Karpas-422 (cell line): ENCODE measurements at regions not wholly inside any gene's neighbourhood (a gene's known extent, or its start where the extent isn't known, plus 50 kb on each side); places are given as distances from the start of the nearest gene placed in this dataset.

Experiments used
- DNase-seq: peaks from one replicate; pipeline ENCODE4 v3.0.0-alpha.2; 2015
- H2AFZ ChIP-seq: fragments of 200-600 bp; sonication (generic); 2 replicates; pipeline ENCODE4 v1.6.1; 2014; ENCODE audit warnings: antibody characterized with exemption, low read length, mixed read lengths
- H3K27ac ChIP-seq: fragments of 200-600 bp; sonication (generic); 2 replicates; pipeline ENCODE4 v1.5.1; 2014; ENCODE audit warnings: mild to moderate bottlenecking, low read length, moderate library complexity
- H3K27me3 ChIP-seq: fragments of 200-600 bp; sonication (generic); 2 replicates; pipeline ENCODE4 v1.6.1; 2014; ENCODE audit warnings: low read length, mixed read lengths
- H3K36me3 ChIP-seq: fragments of 200-600 bp; sonication (generic); 2 replicates; pipeline ENCODE4 v1.6.1; 2014; ENCODE audit warnings: low read length, mixed read lengths; ENCODE audit not compliant: insufficient read depth
- H3K4me1 ChIP-seq: fragments of 200-600 bp; sonication (generic); 2 replicates; pipeline ENCODE4 v1.6.1; 2014; ENCODE audit warnings: mild to moderate bottlenecking, low read length, mixed read lengths
- H3K4me2 ChIP-seq: fragments of 200-600 bp; sonication (generic); 2 replicates; pipeline ENCODE4 v1.6.1; 2014; ENCODE audit warnings: low read length, low read depth, mild to moderate bottlenecking; ENCODE audit not compliant: poor library complexity, severe bottlenecking
- H3K4me3 ChIP-seq: fragments of 200-600 bp; sonication (generic); 2 replicates; pipeline ENCODE4 v1.5.1; 2014; ENCODE audit warnings: mild to moderate bottlenecking, antibody characterized with exemption, low read length, mixed read lengths
- H3K79me2 ChIP-seq: fragments of 200-600 bp; sonication (generic); 2 replicates; pipeline ENCODE4 v1.6.1; 2014; ENCODE audit warnings: mild to moderate bottlenecking, low read length, mixed read lengths
- H3K9ac ChIP-seq: fragments of 200-600 bp; sonication (generic); 2 replicates; pipeline ENCODE4 v1.6.0; 2014; ENCODE audit warnings: low read length
- H3K9me2 ChIP-seq: fragments of 200-600 bp; sonication (generic), shearing (Covaris generic); replicated peaks from 2 replicates; pipeline ENCODE4 v1.6.0; 2014; ENCODE audit warnings: mild to moderate bottlenecking, low read length, moderate library complexity; ENCODE audit not compliant: insufficient read depth
- H3K9me3 ChIP-seq: fragments of 300-700, 200-600 bp; sonication (generic); 2 replicates; pipeline ENCODE4 v1.6.1; 2014; ENCODE audit warnings: low read length, mixed read lengths
- H4K20me1 ChIP-seq: fragments of 200-600 bp; sonication (generic); 2 replicates; pipeline ENCODE4 v1.6.1; 2014; ENCODE audit warnings: mild to moderate bottlenecking, antibody characterized with exemption, low read length, low read depth; ENCODE audit not compliant: insufficient read depth

DNA sequence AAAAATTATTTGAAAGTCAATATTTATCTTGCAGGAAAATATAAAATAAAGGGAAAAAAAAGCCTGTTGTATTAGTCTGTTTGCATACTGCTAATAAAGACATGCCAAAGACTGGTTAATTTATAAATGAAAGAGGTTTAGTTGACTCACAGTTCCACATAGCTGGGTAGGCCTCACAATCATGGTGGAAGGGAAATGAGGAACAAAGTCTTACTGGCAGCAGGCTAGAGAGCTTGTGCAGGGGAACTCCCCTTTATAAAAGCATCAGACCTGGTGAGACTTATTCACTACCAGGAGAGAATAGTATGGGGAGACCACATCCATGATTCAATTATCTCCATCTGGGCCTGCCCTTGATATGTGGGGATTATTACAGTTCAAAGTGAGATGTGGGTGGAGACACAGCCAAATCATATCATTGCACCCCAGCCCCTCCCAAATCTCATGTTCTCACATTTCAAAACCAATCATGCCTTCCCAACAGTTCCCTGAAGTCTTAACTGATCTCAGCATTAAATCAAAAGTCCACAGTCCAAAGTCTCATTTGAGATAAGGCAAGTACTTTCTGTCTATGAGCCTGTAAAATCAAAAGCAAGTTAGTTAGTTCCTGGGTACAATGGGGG is 1416.5 kb upstream of the SPRY2 start:
- no peak overlapping the region for H3K4me3 ChIP-seq
- H4K20me1 ChIP-seq: no peaks in the 10 kb centered on the region
- H3K27ac ChIP-seq: no peak overlapping the region
- no peaks in the 10 kb centered on the region for H3K36me3 ChIP-seq
- H3K79me2 ChIP-seq: no peaks in the 10 kb centered on the region
- no peak overlapping the region for H3K9ac ChIP-seq
- peaks cover 15% of the 10 kb centered on the region for H3K9me3 ChIP-seq
- H3K9me2 ChIP-seq: no peaks in the 10 kb centered on the region
- no peak overlapping the region for H2AFZ ChIP-seq
- H3K27me3 ChIP-seq: no peaks in the 10 kb centered on the region
- no peak for DNase-seq
- no peaks in the 10 kb centered on the region for H3K4me1 ChIP-seq
- no peak overlapping the region for H3K4me2 ChIP-seq

DNA sequence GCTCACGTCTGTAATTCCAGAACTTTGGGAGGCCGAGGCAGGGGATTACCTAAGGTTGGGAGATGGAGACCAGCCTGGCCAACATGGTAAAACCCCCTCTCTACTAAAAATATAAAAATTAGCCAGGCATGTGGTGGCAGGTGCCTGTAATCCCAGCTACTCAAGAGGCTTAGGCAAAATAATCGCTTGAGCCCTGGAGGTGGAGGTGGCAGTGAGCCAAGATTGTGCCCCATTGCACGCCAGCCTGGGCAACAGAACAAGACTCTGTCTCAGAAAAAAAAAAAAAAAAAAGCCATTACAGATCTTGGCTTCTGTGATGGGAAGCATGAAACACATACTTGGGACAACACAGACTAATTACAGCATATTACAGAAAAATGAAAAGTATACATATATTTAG is 1404.5 kb upstream of the SPRY2 start:
- Histone ChIP-seq H4K20me1 (no peaks in the 10 kb centered on the region), H3K9me2 (no peaks in the 10 kb centered on the region), H3K27ac (no peak overlapping the region), H3K4me2 (no peak overlapping the region), H2AFZ (no peak overlapping the region), H3K27me3 (no peaks in the 10 kb centered on the region), H3K4me1 (no peaks in the 10 kb centered on the region), H3K36me3 (no peaks in the 10 kb centered on the region), H3K4me3 (no peak overlapping the region), H3K9ac (no peak overlapping the region), H3K79me2 (no peaks in the 10 kb centered on the region), H3K9me3 (peaks cover 29% of the 10 kb centered on the region)
- no peak for DNase-seq

DNA sequence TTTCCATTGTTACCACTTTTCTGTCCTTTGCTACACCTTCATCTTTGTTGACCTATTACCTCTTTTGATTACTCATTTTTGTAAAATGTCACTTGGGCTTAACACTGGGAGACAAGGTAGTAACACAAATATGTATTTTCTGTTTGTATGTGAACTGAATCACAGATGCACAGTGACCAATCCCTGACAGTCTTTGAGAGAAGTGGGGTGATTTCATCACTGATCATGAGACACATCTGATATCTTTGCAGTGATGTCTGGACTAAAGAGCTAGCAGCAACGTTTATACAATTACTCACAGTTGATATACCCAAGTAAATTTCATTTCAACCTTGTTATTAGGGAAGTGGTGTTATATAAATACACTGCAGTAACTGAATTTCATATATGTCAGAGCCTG is 1397.4 kb upstream of the SPRY2 start:
- H3K27ac ChIP-seq: no peak overlapping the region
- no peak overlapping the region for H3K9ac ChIP-seq
- DNase-seq: no peak
- no peak overlapping the region for H3K4me3 ChIP-seq
- peaks cover 41% of the 10 kb centered on the region for H3K9me3 ChIP-seq
- H3K9me2 ChIP-seq: no peaks in the 10 kb centered on the region
- H2AFZ ChIP-seq: no peak overlapping the region
- H3K27me3 ChIP-seq: no peaks in the 10 kb centered on the region
- H3K79me2 ChIP-seq: no peaks in the 10 kb centered on the region
- H3K36me3 ChIP-seq: no peaks in the 10 kb centered on the region
- no peaks in the 10 kb centered on the region for H3K4me1 ChIP-seq
- no peak overlapping the region for H3K4me2 ChIP-seq
- no peaks in the 10 kb centered on the region for H4K20me1 ChIP-seq

DNA sequence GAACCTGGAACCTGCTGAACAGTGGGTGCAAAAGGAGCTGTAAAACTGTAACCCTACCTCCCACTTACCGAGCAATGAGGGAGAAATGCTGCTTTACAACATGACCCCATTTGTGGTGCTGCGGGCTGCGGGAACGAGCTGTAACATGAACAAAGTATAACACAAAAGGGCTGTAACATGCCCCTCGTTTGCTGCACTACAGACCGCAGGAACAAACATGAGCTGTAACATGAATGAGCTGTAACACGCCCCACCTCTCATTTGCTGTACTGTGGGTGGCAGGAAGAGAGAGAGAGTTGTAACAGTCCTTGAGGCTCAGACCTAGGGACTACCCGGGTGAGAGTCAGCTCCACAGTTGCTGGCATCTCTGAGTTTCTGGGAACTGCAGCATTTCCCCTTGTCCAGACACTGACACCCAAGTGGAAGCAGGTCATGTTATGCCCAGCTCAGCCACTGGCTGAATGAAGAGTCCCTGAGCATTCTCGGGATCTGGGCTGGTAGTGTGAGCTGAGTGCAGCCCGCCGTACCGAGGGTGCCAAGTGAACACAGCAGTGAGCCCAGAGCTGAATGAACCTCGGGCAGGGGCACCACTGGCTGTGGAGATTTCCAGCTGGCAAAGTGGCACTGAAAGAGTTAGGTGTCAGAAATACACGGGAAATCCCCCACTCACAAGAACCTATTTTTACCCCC is 1385.3 kb upstream of the SPRY2 start:
- Histone ChIP-seq H3K9me2 (no peaks in the 10 kb centered on the region), H4K20me1 (no peaks in the 10 kb centered on the region), H3K27ac (no peak overlapping the region), H3K4me2 (no peak overlapping the region), H3K36me3 (no peaks in the 10 kb centered on the region), H3K27me3 (no peaks in the 10 kb centered on the region), H2AFZ (no peak overlapping the region), H3K4me1 (no peaks in the 10 kb centered on the region), H3K79me2 (no peaks in the 10 kb centered on the region), H3K4me3 (no peak overlapping the region), H3K9me3 (peaks cover 8% of the 10 kb centered on the region; the same call in 1 of the 2 replicates), H3K9ac (no peak overlapping the region)
- DNase-seq: no peak

DNA sequence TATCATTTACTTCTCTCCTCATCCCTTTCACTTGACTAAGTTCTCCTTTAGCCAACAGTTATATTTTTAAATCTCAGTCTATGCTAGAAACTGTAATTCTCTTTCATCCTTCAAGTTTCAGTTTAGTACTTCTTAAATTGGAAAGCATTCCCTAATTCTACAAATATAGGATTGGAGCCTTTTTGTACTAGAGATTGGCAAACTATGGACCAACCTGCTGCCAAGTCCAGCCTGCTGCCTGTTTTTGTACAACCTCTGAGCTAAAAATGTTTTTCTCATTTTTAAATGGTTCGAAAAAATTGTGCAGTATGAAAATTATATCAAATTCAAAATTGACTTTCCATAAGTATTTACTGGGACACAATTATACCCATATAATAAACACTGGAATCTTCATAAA is 1381.5 kb upstream of the SPRY2 start:
- Histone ChIP-seq H3K4me1 (no peaks in the 10 kb centered on the region), H3K4me2 (no peak overlapping the region), H3K79me2 (no peaks in the 10 kb centered on the region), H3K27ac (no peak overlapping the region), H3K27me3 (no peaks in the 10 kb centered on the region), H3K9me3 (peaks cover 23% of the 10 kb centered on the region; the same call in 1 of the 2 replicates), H3K9ac (no peak overlapping the region), H3K36me3 (no peaks in the 10 kb centered on the region), H4K20me1 (no peaks in the 10 kb centered on the region), H3K9me2 (no peaks in the 10 kb centered on the region), H3K4me3 (no peak overlapping the region), H2AFZ (no peak overlapping the region)
- no peak for DNase-seq

DNA sequence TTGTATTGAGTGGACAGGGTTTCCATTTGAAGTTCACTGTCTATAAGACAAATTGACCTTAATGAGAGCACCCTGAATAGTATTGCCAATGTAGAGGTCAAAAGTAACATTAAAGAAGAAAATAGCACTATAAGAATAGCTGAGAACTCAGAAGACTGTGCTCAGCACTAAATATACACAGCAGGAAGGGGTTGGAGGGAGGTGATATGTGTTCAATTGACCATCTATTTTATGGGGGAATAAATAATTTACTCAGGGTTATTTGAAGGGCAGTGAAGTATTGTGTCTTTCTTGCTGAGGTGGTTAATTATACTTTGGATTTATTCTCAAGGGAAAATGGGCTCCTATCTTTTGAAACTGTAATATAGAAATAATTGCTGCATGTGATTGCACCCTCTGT is 1380.5 kb upstream of the SPRY2 start:
- Histone ChIP-seq H3K9me3 (peaks cover 23% of the 10 kb centered on the region; the same call in 1 of the 2 replicates), H3K36me3 (no peaks in the 10 kb centered on the region), H3K9me2 (no peaks in the 10 kb centered on the region), H3K79me2 (no peaks in the 10 kb centered on the region), H3K9ac (no peak overlapping the region), H2AFZ (no peak overlapping the region), H3K4me3 (no peak overlapping the region), H3K4me1 (no peaks in the 10 kb centered on the region), H3K4me2 (no peak overlapping the region), H3K27ac (no peak overlapping the region), H3K27me3 (no peaks in the 10 kb centered on the region), H4K20me1 (no peaks in the 10 kb centered on the region)
- no peak for DNase-seq

DNA sequence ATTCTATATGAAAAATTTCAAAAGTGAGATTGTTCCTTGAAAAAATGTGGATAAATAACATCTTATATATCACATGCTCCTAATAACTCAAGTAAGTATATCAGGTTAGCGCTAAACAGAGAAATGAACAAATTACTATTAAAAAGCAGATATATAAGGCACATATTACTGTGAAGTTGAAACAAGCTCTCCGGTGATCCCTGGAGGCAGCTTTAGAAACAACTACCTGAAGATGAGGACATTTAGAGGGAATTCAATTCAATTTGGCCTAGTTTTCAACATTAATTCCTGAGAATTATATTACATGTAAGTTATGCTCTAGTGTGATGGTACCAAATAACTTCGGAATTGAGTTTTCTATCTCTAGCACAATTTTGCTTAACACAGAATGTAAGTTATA is 1373.6 kb upstream of the SPRY2 start:
- Histone ChIP-seq H3K9me3 (peaks cover 42% of the 10 kb centered on the region), H3K27me3 (no peaks in the 10 kb centered on the region), H3K79me2 (no peaks in the 10 kb centered on the region), H3K36me3 (no peaks in the 10 kb centered on the region), H2AFZ (no peak overlapping the region), H3K9me2 (no peaks in the 10 kb centered on the region), H3K4me3 (no peak overlapping the region), H3K4me2 (no peak overlapping the region), H3K9ac (no peak overlapping the region), H3K4me1 (no peaks in the 10 kb centered on the region), H4K20me1 (no peaks in the 10 kb centered on the region), H3K27ac (no peak overlapping the region)
- no peak for DNase-seq

DNA sequence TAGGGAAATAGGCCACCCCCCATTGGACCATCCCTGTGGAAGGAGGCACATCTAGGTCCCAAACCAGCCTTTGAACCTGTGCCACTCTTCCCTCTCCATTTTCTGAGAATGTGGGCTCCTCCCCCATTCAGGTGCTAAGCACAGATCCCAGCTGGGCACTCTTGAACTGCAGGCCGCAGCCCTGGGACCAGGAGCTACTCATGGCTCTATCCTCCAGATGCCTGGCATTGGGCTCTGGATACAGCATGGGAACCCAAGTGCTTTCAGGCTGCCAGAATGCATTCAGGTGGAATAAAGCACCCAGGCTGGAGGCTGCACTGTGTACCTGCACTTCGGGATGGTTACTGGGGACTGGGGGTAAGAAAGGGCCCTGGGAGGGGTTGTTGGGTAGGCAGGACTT is 1372.3 kb upstream of the SPRY2 start:
- Histone ChIP-seq H3K27me3 (no peaks in the 10 kb centered on the region), H3K27ac (no peak overlapping the region), H3K9me3 (peaks cover 38% of the 10 kb centered on the region), H3K9me2 (no peaks in the 10 kb centered on the region), H4K20me1 (no peaks in the 10 kb centered on the region), H3K9ac (no peak overlapping the region), H3K4me1 (no peaks in the 10 kb centered on the region), H3K79me2 (no peaks in the 10 kb centered on the region), H3K4me2 (no peak overlapping the region), H2AFZ (no peak overlapping the region), H3K4me3 (no peak overlapping the region), H3K36me3 (no peaks in the 10 kb centered on the region)
- no peak for DNase-seq
